ENCODE measurements at regions not wholly inside any gene's neighbourhood (a gene's known extent, or its start where the extent isn't known, plus 50 kb on each side); places are given as distances from the start of the nearest gene placed in this dataset.
"Not testable (repeated sequence)": the region's sequence is repeated elsewhere in the genome, so short reads cannot be mapped to it uniquely, and the experiment has no call there.

DNA sequence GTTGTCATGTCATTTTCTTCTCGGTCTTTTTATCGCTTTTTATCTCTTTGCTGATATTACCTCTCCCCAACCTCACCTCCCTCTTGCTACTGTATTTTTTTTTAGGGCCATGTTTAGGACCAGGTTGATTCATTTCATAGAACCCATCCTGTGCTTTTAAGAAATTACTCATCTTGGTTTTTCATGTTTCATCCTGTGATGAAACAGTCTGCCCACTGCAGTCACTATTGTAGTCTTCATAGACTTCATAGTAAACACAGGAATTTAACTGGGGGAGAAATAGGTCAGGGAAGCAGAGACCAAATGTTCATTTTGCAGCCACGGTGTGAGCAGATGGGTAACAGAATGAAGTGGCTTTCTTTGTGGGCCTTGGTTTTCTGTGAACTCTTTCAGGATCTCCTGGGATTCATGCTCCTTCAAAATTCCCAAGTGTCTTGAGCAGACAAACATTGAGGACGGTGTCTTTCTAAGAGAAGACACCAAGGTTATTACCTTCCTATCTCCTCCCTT, 161.8 kb downstream of the NAA11 start:
- H3K4me3 ChIP-seq (replicated peaks; ENCODE audit: low read depth, low read length) = no peak overlapping the region
- no peak for DNase-seq (ENCODE audit: extremely low read depth, insufficient read length)
- no peaks in the 10 kb centered on the region for H3K36me3 ChIP-seq (ENCODE audit: control insufficient read depth, insufficient read depth, low read length)
- no peaks in the 10 kb centered on the region for H3K27me3 ChIP-seq (replicated peaks; ENCODE audit: control insufficient read depth, insufficient read depth, low read length)
- TF ChIP-seq, protein P1, sequence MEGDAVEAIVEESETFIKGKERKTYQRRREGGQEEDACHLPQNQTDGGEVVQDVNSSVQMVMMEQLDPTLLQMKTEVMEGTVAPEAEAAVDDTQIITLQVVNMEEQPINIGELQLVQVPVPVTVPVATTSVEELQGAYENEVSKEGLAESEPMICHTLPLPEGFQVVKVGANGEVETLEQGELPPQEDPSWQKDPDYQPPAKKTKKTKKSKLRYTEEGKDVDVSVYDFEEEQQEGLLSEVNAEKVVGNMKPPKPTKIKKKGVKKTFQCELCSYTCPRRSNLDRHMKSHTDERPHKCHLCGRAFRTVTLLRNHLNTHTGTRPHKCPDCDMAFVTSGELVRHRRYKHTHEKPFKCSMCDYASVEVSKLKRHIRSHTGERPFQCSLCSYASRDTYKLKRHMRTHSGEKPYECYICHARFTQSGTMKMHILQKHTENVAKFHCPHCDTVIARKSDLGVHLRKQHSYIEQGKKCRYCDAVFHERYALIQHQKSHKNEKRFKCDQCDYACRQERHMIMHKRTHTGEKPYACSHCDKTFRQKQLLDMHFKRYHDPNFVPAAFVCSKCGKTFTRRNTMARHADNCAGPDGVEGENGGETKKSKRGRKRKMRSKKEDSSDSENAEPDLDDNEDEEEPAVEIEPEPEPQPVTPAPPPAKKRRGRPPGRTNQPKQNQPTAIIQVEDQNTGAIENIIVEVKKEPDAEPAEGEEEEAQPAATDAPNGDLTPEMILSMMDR (IDR thresholded peaks at IDR 0.05; ENCODE audit: insufficient read depth, low read length, poor library complexity, severe bottlenecking) = no peak

DNA sequence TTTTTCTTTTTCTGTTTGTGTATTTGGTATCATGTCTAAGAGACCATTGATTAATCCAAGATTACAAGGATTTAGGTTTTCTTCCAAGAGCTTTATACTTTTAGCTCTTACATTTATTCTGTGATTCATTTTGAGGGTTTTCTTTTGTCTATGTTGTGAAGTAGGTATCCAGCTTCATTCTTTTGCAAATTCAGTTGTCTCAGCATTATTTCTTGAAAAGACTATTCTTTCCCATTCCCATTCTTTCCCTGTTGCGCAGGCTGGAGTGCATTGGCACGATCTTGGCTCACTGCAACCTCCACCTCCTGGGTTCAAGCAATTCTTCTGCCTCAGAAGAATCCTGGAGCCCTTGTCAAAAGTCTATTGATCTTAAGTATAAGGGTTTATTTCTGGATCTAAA, 164.9 kb downstream of the NAA11 start:
- Histone ChIP-seq H3K27me3 (replicated peaks; ENCODE audit: control insufficient read depth, insufficient read depth, low read length) (no peaks in the 10 kb centered on the region), H3K36me3 (ENCODE audit: control insufficient read depth, insufficient read depth, low read length) (no peaks in the 10 kb centered on the region), H3K4me3 (replicated peaks; ENCODE audit: low read depth, low read length) (no peak overlapping the region)
- TF ChIP-seq, protein P1 (IDR thresholded peaks at IDR 0.05; ENCODE audit: insufficient read depth, low read length, poor library complexity, severe bottlenecking) = no peak
- no peak for DNase-seq (ENCODE audit: extremely low read depth, insufficient read length)

DNA sequence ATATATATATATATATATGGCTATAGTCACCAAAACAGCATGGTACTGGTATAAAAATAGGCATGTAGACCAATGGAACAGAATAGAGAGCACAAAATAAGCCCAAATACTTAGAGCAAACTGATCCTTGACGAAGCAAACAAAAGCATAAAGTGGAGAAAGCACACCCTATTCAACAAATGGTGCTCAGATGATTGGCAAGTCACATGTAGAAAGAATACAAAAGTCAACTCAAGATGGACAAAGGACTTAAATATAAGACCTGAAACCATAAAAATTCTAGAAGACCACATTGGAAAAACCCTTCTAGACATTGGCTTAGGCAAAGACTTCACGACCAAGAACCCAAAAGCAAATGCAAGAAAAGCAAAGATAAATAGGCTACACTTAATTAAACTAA, 167.2 kb downstream of the NAA11 start:
- H3K36me3 ChIP-seq (ENCODE audit: control insufficient read depth, insufficient read depth, low read length); H3K4me3 ChIP-seq (replicated peaks; ENCODE audit: low read depth, low read length); DNase-seq (ENCODE audit: extremely low read depth, insufficient read length); H3K27me3 ChIP-seq (replicated peaks; ENCODE audit: control insufficient read depth, insufficient read depth, low read length): not testable (repeated sequence)

DNA sequence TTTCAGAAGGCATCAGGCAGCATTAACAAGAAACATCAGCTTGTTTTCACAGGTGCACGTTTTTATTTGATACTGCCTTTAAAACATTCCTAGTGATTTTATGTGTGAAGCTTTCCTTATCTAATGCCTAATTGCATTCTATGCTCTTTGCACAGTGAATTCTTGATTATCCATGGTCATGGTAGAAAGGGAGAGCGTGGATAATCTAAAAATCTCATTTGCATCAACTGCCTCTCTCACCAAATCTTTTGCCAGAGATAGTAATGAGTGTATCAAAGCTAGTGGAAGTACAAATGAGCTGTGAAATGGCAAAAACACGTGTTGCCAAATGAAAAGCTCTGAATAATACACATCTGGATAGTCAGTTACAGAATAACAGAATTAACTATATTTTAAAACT, 170.5 kb downstream of the NAA11 start:
- H3K36me3 ChIP-seq (ENCODE audit: control insufficient read depth, insufficient read depth, low read length) = no peaks in the 10 kb centered on the region
- no peaks in the 10 kb centered on the region for H3K27me3 ChIP-seq (replicated peaks; ENCODE audit: control insufficient read depth, insufficient read depth, low read length)
- no peak overlapping the region for H3K4me3 ChIP-seq (replicated peaks; ENCODE audit: low read depth, low read length)
- DNase-seq (ENCODE audit: extremely low read depth, insufficient read length) = no peak
- TF ChIP-seq, protein P1 (IDR thresholded peaks at IDR 0.05; ENCODE audit: insufficient read depth, low read length, poor library complexity, severe bottlenecking) = no peak

DNA sequence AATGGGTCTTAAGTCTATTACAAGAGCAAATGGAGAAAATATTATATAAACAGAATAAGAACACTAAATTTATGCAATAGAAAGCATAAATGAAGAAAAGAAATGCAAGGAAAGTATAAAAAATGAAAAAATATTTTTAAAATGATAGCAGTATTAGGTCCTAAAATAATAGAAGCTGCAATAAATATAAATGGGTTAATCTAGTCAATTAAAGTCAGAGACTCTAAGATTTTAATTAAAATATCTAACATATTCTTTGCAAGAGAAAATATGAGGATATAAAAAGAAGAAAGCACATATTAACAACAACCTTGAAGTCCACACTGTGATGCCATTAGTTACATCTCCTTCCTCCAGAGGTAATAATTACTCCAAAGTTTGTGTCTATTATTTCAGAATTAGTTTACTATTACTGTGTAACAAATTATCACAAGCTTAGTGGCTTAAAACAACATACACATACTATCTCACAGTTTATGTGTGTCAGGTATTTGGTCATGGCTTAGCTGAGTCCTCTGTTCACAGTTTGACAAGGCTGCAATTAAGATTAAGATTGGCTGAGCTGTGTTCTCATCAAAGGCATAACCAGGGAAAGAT, 174.9 kb downstream of the NAA11 start:
- no peak for DNase-seq (ENCODE audit: extremely low read depth, insufficient read length)
- no peaks in the 10 kb centered on the region for H3K36me3 ChIP-seq (ENCODE audit: control insufficient read depth, insufficient read depth, low read length)
- no peaks in the 10 kb centered on the region for H3K27me3 ChIP-seq (replicated peaks; ENCODE audit: control insufficient read depth, insufficient read depth, low read length)
- H3K4me3 ChIP-seq (replicated peaks; ENCODE audit: low read depth, low read length) = no peak overlapping the region
- TF ChIP-seq, protein P1 (IDR thresholded peaks at IDR 0.05; ENCODE audit: insufficient read depth, low read length, poor library complexity, severe bottlenecking) = no peak

DNA sequence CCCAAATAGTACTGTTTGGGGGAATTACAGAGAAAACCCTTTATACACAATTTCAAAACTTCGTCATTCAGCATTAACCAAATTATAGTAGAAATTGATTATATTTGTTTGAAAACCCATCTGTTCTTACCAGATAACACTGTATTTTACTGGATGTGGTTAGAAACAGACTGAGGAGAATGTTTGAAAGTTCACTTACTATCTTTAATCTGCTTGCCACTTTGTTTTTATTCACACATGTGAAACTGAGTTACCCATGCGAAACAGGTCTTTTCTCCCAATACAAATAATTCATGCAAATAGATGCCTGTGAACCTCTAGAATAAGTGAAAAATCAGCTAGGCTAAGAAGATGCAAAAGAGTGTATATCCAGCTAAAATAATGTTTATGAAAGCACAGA, 177.5 kb downstream of the NAA11 start:
- TF ChIP-seq, protein P1 (IDR thresholded peaks at IDR 0.05; ENCODE audit: insufficient read depth, low read length, poor library complexity, severe bottlenecking) = no peak
- H3K4me3 ChIP-seq (replicated peaks; ENCODE audit: low read depth, low read length) = no peak overlapping the region
- no peaks in the 10 kb centered on the region for H3K27me3 ChIP-seq (replicated peaks; ENCODE audit: control insufficient read depth, insufficient read depth, low read length)
- DNase-seq (ENCODE audit: extremely low read depth, insufficient read length) = no peak
- H3K36me3 ChIP-seq (ENCODE audit: control insufficient read depth, insufficient read depth, low read length) = no peaks in the 10 kb centered on the region
